Thyroid gland (tissue), 4 donors: ENCODE measurements at regions not wholly inside any gene's neighbourhood (a gene's known extent, or its start where the extent isn't known, plus 50 kb on each side); places are given as distances from the start of the nearest gene placed in this dataset.

Experiments used
- DNase-seq, 2 donors: peaks; one replicate each; pipeline ENCODE4 v3.0.0-alpha.2; 2019
- H3K27ac ChIP-seq, 3 donors: fragments of 200-600 bp; sonication (generic); 1 replicate in 2 of 3; 2 replicates in 1 of 3; pipeline ENCODE4 v1.5.1; 2016 to 2019; ENCODE audit warnings: mild to moderate bottlenecking in 1 of 3, moderate library complexity in 1 of 3
- H3K27me3 ChIP-seq: fragments of 200-600 bp; sonication (generic); one replicate; pipeline ENCODE4 v1.5.1; 2019
- H3K36me3 ChIP-seq, 2 donors: fragments of 200-600 bp; sonication (generic); one replicate each; pipeline ENCODE4 v1.5.1; 2016 to 2019
- H3K4me1 ChIP-seq, 2 donors: fragments of 200-600 bp; sonication (generic); one replicate each; pipeline ENCODE4 v1.5.1; 2017 to 2019
- H3K4me3 ChIP-seq, 3 donors: fragments of 200-600 bp; sonication (generic); replicated peaks in 1 of 3; 1 replicate in 2 of 3; 2 replicates in 1 of 3; pipeline ENCODE4 v1.5.1; 2016; ENCODE audit warnings: mild to moderate bottlenecking in 1 of 3
- H3K9me3 ChIP-seq: fragments of 200-600 bp; sonication (generic); one replicate; pipeline ENCODE4 v1.5.1; 2017
- POLR2A ChIP-seq, 2 donors: fragments of 450-650 bp; IDR thresholded peaks; one replicate each; pipeline ENCODE4 v1.6.1; 2017; ENCODE audit warnings: antibody characterized with exemption in 2 of 2, mild to moderate bottlenecking in 2 of 2, moderate library complexity in 1 of 2
- WGBS, 2 donors: methylation state at CpG; one replicate each; pipeline ENCODE4 v1.1.5; 2017; 5-methylcytosine and 5-hydroxymethylcytosine counted together
- intact Hi-C: fragments of 100-400 bp; cut with DNase I; formaldehyde crosslinking; loops from one replicate; pipeline ENCODE4 v1.15.1; 2023
- TF ChIP-seq, protein P1 (sequence below), 6 experiments: fragments of 200-600 bp in 3 of 6; fragments of 450-650 bp in 3 of 6; sonication (generic) in 3 of 6; IDR thresholded peaks; one replicate each; pipeline ENCODE4 v1.5.1; 2016 to 2019; ENCODE audit warnings: antibody characterized with exemption in 6 of 6, mild to moderate bottlenecking in 2 of 6, inconsistent platforms in 1 of 6, moderate library complexity in 1 of 6

DNA sequence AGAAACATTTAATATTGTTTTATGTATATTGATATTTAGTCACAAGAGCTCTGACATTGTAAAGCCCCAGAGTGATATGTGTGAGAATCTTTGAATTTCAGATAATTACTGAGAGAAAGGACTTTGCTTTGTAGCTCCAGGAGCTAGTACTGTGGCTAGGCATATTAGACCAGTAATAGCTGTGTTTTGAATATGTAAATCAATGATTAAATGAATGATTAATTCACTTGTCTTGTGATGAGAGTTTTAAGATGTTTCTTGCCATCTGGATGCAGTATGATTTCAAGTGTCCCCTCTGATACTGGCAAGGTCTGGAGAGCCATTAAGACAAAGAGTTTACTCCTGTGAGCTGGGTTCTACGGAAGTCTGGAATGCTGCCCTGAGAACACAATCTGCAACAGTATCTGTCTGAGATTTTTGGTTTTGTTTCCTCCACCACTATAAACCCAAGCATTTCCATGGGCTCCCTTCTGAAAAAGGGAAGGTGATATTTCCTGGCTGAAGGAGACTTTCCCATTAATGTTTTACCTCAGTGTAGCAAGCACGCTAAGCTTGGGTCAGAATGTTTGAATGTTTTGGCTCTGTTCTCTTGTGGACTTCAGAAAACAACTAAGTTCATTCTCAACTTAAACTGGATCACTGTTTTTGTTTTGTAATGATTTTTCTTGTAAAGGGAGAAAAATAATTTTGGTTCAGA lies 61.3 kb upstream of the BICC1 start:
- no peak for TF ChIP-seq POLR2A (IDR thresholded peaks at IDR 0.05)
- TF ChIP-seq, protein P1, sequence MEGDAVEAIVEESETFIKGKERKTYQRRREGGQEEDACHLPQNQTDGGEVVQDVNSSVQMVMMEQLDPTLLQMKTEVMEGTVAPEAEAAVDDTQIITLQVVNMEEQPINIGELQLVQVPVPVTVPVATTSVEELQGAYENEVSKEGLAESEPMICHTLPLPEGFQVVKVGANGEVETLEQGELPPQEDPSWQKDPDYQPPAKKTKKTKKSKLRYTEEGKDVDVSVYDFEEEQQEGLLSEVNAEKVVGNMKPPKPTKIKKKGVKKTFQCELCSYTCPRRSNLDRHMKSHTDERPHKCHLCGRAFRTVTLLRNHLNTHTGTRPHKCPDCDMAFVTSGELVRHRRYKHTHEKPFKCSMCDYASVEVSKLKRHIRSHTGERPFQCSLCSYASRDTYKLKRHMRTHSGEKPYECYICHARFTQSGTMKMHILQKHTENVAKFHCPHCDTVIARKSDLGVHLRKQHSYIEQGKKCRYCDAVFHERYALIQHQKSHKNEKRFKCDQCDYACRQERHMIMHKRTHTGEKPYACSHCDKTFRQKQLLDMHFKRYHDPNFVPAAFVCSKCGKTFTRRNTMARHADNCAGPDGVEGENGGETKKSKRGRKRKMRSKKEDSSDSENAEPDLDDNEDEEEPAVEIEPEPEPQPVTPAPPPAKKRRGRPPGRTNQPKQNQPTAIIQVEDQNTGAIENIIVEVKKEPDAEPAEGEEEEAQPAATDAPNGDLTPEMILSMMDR (IDR thresholded peaks at IDR 0.05): no peak
- no peaks in the 10 kb centered on the region for H3K27me3 ChIP-seq
- no peak overlapping the region for H3K27ac ChIP-seq
- no peak overlapping the region for H3K4me3 ChIP-seq
- H3K4me1 ChIP-seq: no peaks in the 10 kb centered on the region
- DNase-seq: no peak
- no peaks in the 10 kb centered on the region for H3K9me3 ChIP-seq
- H3K36me3 ChIP-seq: no peaks in the 10 kb centered on the region
- 37 to 42% methylated on average over 2 of the region's 2 CpGs for WGBS, 2 donors
- intact Hi-C loops: no loop called here

DNA sequence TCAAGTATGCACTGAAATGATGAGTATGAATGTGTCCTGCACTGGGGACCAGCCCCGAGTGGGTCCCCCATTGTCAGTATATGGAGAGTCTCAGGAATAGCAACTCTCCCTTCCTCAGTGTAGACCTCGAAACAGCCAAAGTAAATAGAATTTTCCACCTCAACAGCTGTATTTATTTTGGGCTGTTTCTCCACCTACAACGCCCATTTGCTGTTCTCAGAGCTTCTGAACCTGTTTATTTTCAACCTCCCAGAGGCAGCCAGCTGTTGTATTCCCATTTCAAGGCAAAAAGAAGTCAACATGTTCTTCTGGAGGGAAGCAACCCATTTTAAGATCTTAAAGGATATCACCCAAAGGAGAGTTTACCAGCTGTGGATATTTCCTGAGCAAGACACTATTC lies 59.6 kb upstream of the BICC1 start:
- DNase-seq: no peak
- WGBS, 2 donors: 65 to 69% methylated on average over 3 of the region's 3 CpGs
- intact Hi-C loops: no loop called here
- Histone ChIP-seq H3K4me3 (no peak overlapping the region), H3K36me3 (no peaks in the 10 kb centered on the region), H3K9me3 (no peaks in the 10 kb centered on the region), H3K27ac (no peak overlapping the region), H3K27me3 (no peaks in the 10 kb centered on the region), H3K4me1 (no peaks in the 10 kb centered on the region)
- no peak for TF ChIP-seq POLR2A (IDR thresholded peaks at IDR 0.05)
- TF ChIP-seq, protein P1 (IDR thresholded peaks at IDR 0.05): no peak

DNA sequence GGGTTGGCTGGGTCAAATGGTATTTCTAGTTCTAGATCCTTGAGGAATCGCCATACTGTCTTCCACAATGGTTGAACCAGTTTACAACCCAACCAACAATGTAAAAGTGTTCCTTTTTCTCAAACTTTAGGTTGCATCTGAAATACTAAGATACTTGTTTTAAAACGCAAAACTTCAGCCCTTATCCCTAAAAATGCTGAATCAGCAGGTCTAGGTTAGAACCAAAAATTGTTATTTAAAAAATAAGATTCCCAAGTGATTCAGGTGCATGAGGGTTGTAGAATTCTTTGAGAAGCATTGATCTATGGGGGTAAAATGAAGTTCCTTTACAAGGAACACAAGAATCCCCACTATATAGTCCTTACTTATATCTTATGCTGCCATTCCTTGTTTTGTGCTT lies 56.5 kb upstream of the BICC1 start:
- TF ChIP-seq, protein P1 (IDR thresholded peaks at IDR 0.05): no peak
- TF ChIP-seq POLR2A (IDR thresholded peaks at IDR 0.05): no peak
- intact Hi-C loops: no loop called here
- no peaks in the 10 kb centered on the region for H3K27me3 ChIP-seq
- H3K36me3 ChIP-seq: no peaks in the 10 kb centered on the region
- DNase-seq: no peak
- no peak overlapping the region for H3K4me3 ChIP-seq
- no peaks in the 10 kb centered on the region for H3K4me1 ChIP-seq
- no peak overlapping the region for H3K27ac ChIP-seq
- WGBS, 2 donors: 87 to 89% methylated on average over 2 of the region's 2 CpGs
- no peaks in the 10 kb centered on the region for H3K9me3 ChIP-seq

DNA sequence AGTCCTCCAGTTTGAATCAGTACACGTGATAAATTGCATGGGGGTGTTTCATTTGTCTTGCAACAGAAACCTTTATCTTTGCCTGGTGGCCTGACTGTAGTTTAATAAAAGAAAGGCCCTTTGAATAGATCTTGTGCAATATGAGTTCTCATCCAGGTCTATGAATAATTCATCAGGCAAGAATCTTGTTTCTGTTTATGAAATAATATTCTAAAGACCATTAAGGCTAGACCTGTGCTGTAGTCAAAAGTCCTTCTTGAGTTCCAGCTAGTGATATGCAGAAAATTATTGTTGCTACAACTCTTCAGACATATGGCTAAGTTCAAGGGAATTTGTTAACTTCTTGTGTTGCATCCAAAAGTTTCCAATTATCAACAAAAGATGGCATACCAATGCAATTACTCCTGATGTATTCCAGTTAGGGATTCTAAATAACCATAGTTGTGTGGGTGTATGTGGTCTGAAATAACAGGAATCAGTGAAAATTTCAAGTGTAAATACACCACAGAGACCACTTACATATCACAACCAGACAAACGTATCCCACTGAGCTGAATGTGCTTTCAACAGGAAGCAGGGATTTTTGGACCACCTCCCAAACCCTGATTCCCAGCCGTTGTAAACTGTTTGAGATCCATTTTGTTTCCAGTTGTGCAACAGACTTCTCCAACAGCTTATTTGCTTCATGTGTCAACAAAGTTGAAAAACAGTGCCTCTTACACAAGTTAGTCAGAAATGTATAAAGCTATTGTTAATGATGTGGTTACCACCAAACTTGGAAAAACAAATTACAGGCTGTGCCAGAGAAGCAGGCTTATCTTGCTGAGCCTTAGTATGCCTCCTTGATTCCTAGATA lies 54.7 kb upstream of the BICC1 start:
- intact Hi-C loops: no loop called here
- Histone ChIP-seq H3K4me1 (no peaks in the 10 kb centered on the region), H3K36me3 (no peaks in the 10 kb centered on the region), H3K4me3 (no peak overlapping the region), H3K27me3 (no peaks in the 10 kb centered on the region), H3K9me3 (no peaks in the 10 kb centered on the region), H3K27ac (no peak overlapping the region)
- 35 to 41% methylated on average over 3 of the region's 3 CpGs for WGBS, 2 donors
- peak in 1 of 2 donors; percentile 8 for DNase-seq
- TF ChIP-seq, protein P1 (IDR thresholded peaks at IDR 0.05): no peak
- no peak for TF ChIP-seq POLR2A (IDR thresholded peaks at IDR 0.05)

DNA sequence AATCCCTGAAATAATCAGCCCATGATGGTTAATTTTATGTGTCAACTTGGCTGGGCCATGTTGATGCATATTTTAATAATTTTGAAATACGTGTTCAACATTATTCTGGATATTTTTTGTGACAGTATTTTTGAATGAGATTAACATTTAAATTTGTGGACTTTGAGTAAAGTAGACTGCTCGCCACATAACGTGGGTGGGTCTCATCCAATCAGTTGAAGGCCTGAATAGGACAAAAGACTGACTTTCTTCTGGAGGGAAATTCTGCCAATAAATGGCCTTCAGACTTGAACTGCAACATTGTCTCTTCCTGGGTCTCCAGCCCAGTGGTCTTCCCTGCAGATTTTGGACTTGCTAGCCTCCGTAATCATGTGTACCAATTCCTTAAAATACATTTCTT lies 53.6 kb upstream of the BICC1 start:
- intact Hi-C loops: no loop called here
- 93 to 96% methylated on average over 4 of the region's 4 CpGs for WGBS, 2 donors
- Histone ChIP-seq H3K27me3 (no peaks in the 10 kb centered on the region), H3K4me1 (no peaks in the 10 kb centered on the region), H3K27ac (no peak overlapping the region), H3K36me3 (no peaks in the 10 kb centered on the region), H3K4me3 (no peak overlapping the region), H3K9me3 (no peaks in the 10 kb centered on the region)
- DNase-seq: no peak
- TF ChIP-seq, protein P1 (IDR thresholded peaks at IDR 0.05): no peak
- TF ChIP-seq POLR2A (IDR thresholded peaks at IDR 0.05): no peak
